ENCODE measurements at regions not wholly inside any gene's neighbourhood (a gene's known extent, or its start where the extent isn't known, plus 50 kb on each side); places are given as distances from the start of the nearest gene placed in this dataset.

GRCh38 chr13:89255844-89256406, 1584.8 kb downstream of the SLITRK5 start:
- no peak for DNase-seq (ENCODE audit: low read depth in 4 of 4, low spot score in 3 of 4)

GRCh38 chr13:89267734-89268133, 1596.6 kb downstream of the SLITRK5 start:
- DNase-seq (ENCODE audit: low read depth in 4 of 4, low spot score in 3 of 4) = no peak

GRCh38 chr13:89269737-89270136, 1598.6 kb downstream of the SLITRK5 start:
- DNase-seq (ENCODE audit: low read depth in 4 of 4, low spot score in 3 of 4) = no peak

- no peak for DNase-seq (ENCODE audit: low read depth in 4 of 4, low spot score in 3 of 4)
Observed at GRCh38 chr13:89270736-89271135, 1599.6 kb downstream of the SLITRK5 start.

- no peak for DNase-seq (ENCODE audit: low read depth in 4 of 4, low spot score in 3 of 4)
Observed at GRCh38 chr13:89279374-89279773, 1608.2 kb downstream of the SLITRK5 start.

GRCh38 chr13:89281331-89281730, 1610.2 kb downstream of the SLITRK5 start:
- no peak for DNase-seq (ENCODE audit: low read depth in 4 of 4, low spot score in 3 of 4)

- DNase-seq (ENCODE audit: low read depth in 4 of 4, low spot score in 3 of 4) = no peak
Observed at GRCh38 chr13:89282241-89282640, 1611.1 kb downstream of the SLITRK5 start.

GRCh38 chr13:89287381-89287780, 1616.2 kb downstream of the SLITRK5 start:
- DNase-seq (ENCODE audit: low read depth in 4 of 4, low spot score in 3 of 4) = no peak

- no peak for DNase-seq (ENCODE audit: low read depth in 4 of 4, low spot score in 3 of 4)
Observed at GRCh38 chr13:89294115-89294867, 1623.1 kb downstream of the SLITRK5 start.

GRCh38 chr13:89307278-89307677, 1636.1 kb downstream of the SLITRK5 start:
- no peak for DNase-seq (ENCODE audit: low read depth in 4 of 4, low spot score in 3 of 4)

- no peak for DNase-seq (ENCODE audit: low read depth in 4 of 4, low spot score in 3 of 4)
Observed at GRCh38 chr13:89310943-89311672, 1639.9 kb downstream of the SLITRK5 start.

GRCh38 chr13:89315287-89315686, 1644.1 kb downstream of the SLITRK5 start:
- DNase-seq (ENCODE audit: low read depth in 4 of 4, low spot score in 3 of 4) = no peak

GRCh38 chr13:89322466-89322865, 1651.3 kb downstream of the SLITRK5 start:
- DNase-seq (ENCODE audit: low read depth in 4 of 4, low spot score in 3 of 4) = no peak

GRCh38 chr13:89324582-89324981, 1653.4 kb downstream of the SLITRK5 start:
- no peak for DNase-seq (ENCODE audit: low read depth in 4 of 4, low spot score in 3 of 4)

GRCh38 chr13:89343165-89343564, 1672.0 kb downstream of the SLITRK5 start:
- DNase-seq (ENCODE audit: low read depth in 4 of 4, low spot score in 3 of 4) = no peak

- DNase-seq (ENCODE audit: low read depth in 4 of 4, low spot score in 3 of 4) = no peak
Observed at GRCh38 chr13:89352384-89352783, 1681.2 kb downstream of the SLITRK5 start.

- DNase-seq (ENCODE audit: low read depth in 4 of 4, low spot score in 3 of 4) = no peak
Observed at GRCh38 chr13:89361909-89362308, 1690.7 kb downstream of the SLITRK5 start.

GRCh38 chr13:89363144-89363543, 1692.0 kb downstream of the SLITRK5 start:
- no peak for DNase-seq (ENCODE audit: low read depth in 4 of 4, low spot score in 3 of 4)

- no peak for DNase-seq (ENCODE audit: low read depth in 4 of 4, low spot score in 3 of 4)
Observed at GRCh38 chr13:89372193-89372592, 1701.0 kb downstream of the SLITRK5 start.

GRCh38 chr13:89375839-89376238, 1704.7 kb downstream of the SLITRK5 start:
- DNase-seq (ENCODE audit: low read depth in 4 of 4, low spot score in 3 of 4) = peak; percentile 1 to 29 (median 18)

- peak in 1 of 4 donors; percentile 5 for DNase-seq (ENCODE audit: low read depth in 4 of 4, low spot score in 3 of 4)
Observed at GRCh38 chr13:89380101-89380500, 1708.9 kb downstream of the SLITRK5 start.

GRCh38 chr13:89382981-89383380, 1711.8 kb downstream of the SLITRK5 start:
- no peak for DNase-seq (ENCODE audit: low read depth in 4 of 4, low spot score in 3 of 4)
